Nephron progenitor cell (in vitro differentiated cells): ENCODE measurements at regions not wholly inside any gene's neighbourhood (a gene's known extent, or its start where the extent isn't known, plus 50 kb on each side); places are given as distances from the start of the nearest gene placed in this dataset.
"Not testable (repeated sequence)": the region's sequence is repeated elsewhere in the genome, so short reads cannot be mapped to it uniquely, and the experiment has no call there.

ENCODE experiments used
- DNase-seq: peaks from one replicate; pipeline ENCODE4 v3.0.0; 2021
- H3K27ac Mint-ChIP-seq: 2 replicates; pipeline ENCODE4 v1.8.0; 2021; ENCODE audit warnings: mild to moderate bottlenecking, moderate library complexity, mixed read lengths
- H3K27me3 Mint-ChIP-seq: 2 replicates; pipeline ENCODE4 v1.8.0; 2021; ENCODE audit warnings: mild to moderate bottlenecking, low read depth, mixed read lengths; ENCODE audit not compliant: poor library complexity
- H3K36me3 Mint-ChIP-seq: 2 replicates; pipeline ENCODE4 v1.8.0; 2021; ENCODE audit warnings: low read depth, mixed read lengths
- H3K4me1 Mint-ChIP-seq: 2 replicates; pipeline ENCODE4 v1.8.0; 2021; ENCODE audit warnings: mixed read lengths
- H3K4me3 Mint-ChIP-seq: 2 replicates; pipeline ENCODE4 v1.8.0; 2021; ENCODE audit warnings: mild to moderate bottlenecking, moderate library complexity, mixed read lengths
- H3K9me3 Mint-ChIP-seq: 2 replicates; pipeline ENCODE4 v1.8.0; 2021; ENCODE audit warnings: mild to moderate bottlenecking, moderate library complexity, mixed read lengths
- CTCF ChIP-seq: fragments of 200-600 bp; sonication (generic); IDR thresholded peaks from 2 replicates; pipeline ENCODE4 v1.5.0; 2021; ENCODE audit warnings: antibody characterized with exemption

DNA sequence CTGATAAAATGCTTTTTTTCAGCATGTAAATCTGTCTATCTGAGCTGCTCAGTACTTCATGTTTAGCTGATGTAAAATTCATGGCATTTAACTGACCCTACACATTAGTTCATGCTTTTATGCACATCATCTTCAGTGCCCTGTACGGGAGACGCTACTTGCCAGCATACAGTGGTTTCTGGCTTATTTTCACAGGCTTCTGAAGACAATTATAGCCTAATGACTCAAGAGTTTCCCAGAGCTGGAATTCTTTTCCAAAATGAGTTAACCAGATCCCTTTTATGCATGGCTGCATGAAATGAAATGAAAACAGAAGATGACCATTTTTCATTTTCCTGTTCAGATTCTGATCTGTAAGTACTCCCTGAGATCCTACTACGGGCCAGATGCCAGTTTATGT lies 1061.5 kb downstream of the ROBO2 start:
- no peaks in the 10 kb centered on the region for H3K9me3 Mint-ChIP-seq
- no peak for DNase-seq
- no peak overlapping the region for H3K4me3 Mint-ChIP-seq
- no peak overlapping the region for H3K27ac Mint-ChIP-seq
- no peaks in the 10 kb centered on the region for H3K4me1 Mint-ChIP-seq
- H3K36me3 Mint-ChIP-seq, result no peaks in the 10 kb centered on the region
- no peak for TF ChIP-seq CTCF
- H3K27me3 Mint-ChIP-seq, result no peaks in the 10 kb centered on the region

GRCh38 chr3:78108269-78108961 lies 1068.5 kb downstream of the ROBO2 start:
- not testable (repeated sequence) for H3K36me3 Mint-ChIP-seq, DNase-seq, H3K4me3 Mint-ChIP-seq, H3K27me3 Mint-ChIP-seq
- peak overlapping the region; percentile 61 for H3K27ac Mint-ChIP-seq
- H3K4me1 Mint-ChIP-seq, result peaks cover 43% of the 10 kb centered on the region
- H3K9me3 Mint-ChIP-seq, result peaks cover 17% of the 10 kb centered on the region

DNA sequence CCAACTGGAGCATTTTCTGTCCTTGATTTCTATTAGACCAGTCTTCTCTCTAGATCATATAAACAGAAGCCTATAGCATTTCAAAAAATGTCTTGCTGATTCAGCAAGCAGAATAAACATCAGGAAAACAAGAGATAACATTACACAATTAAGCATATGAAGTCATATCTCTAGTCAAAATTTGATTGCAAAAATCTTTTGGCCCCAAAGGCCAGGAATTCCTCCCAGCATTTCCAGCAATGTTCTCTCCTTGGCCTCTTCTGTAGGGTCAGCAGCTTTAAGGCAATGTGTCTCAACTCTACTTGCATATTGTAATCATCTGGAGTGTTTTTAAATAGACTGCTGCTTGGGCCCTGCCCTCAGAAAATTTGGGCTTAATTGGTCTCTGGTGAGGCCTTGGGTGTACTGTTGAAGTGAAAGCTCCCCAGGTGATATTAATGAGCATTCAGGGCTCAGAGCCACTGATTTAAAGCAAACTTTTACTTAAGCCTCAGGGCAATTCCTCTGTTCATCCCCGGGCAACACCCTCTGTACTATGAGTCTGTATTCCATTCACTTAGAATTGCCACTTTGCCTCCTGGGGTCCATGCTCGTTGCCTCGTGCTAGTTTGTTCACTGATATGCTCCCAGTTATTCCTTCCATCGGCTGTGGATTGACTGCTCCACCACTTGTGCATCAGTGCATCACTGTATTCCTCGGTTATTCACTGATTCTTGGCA lies 1072.6 kb downstream of the ROBO2 start:
- no peak for DNase-seq
- Mint-ChIP-seq H3K27me3 (no peaks in the 10 kb centered on the region), H3K27ac (no peak overlapping the region)

DNA sequence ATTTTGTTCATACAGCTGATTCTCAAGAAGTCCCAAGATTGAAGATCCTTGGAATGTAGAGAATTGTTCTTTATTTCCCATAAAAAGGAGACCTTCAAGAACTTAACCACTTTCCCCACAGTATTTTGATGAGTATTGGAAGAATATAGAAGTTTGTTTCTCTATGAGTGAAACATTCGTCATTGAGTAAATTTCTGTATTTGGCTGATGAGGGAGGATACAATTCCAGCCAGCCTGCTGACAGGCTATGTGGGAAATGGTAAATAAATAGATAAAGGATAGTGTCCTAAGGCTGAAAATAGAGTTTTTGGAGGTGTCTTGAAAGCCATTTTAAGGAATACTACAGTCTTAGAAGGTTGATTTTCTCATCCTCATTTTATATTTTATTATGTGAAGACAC lies 1076.1 kb downstream of the ROBO2 start:
- Mint-ChIP-seq H3K4me1 (peaks cover 33% of the 10 kb centered on the region), H3K27ac (no peak overlapping the region), H3K9me3 (no peaks in the 10 kb centered on the region), H3K4me3 (no peak overlapping the region), H3K36me3 (no peaks in the 10 kb centered on the region), H3K27me3 (no peaks in the 10 kb centered on the region)
- TF ChIP-seq CTCF, result no peak
- DNase-seq, result no peak

More for the DNA sequence above, 1072.6 kb downstream of the ROBO2 start:
- no peak for TF ChIP-seq CTCF
- no peak overlapping the region for H3K4me3 Mint-ChIP-seq
- peaks cover 54% of the 10 kb centered on the region for H3K4me1 Mint-ChIP-seq
- peaks cover 17% of the 10 kb centered on the region for H3K9me3 Mint-ChIP-seq
- no peaks in the 10 kb centered on the region for H3K36me3 Mint-ChIP-seq

GRCh38 chr3:78116874-78117273 lies 1077.0 kb downstream of the ROBO2 start:
- Mint-ChIP-seq H3K9me3 (no peaks in the 10 kb centered on the region), H3K4me3 (no peak overlapping the region), H3K27me3 (no peaks in the 10 kb centered on the region), H3K27ac (no peak overlapping the region), H3K4me1 (peaks cover 25% of the 10 kb centered on the region), H3K36me3 (no peaks in the 10 kb centered on the region)
- DNase-seq, result no peak
- TF ChIP-seq CTCF, result no peak

DNA sequence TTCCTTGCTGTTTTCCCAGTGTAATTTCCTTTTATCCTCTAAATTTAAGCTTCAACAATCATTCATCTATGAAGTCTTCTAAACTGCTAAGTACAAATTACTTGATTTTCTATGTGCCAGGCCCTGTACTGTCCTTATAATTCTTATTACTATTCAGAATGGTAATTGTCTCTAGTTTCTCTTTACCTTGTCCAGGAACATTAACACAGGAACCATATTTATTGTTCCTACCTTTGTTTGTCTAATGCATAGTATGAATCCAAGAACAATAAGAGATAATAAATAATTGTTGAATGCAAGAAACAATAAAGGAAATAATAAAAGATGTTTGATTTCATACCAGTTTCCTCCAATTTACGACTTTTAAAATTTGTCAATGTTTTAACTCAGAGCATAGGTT lies 1083.2 kb downstream of the ROBO2 start:
- Mint-ChIP-seq H3K27me3 (no peaks in the 10 kb centered on the region), H3K36me3 (no peaks in the 10 kb centered on the region), H3K4me3 (no peak overlapping the region), H3K9me3 (peaks cover 11% of the 10 kb centered on the region), H3K27ac (no peak overlapping the region), H3K4me1 (no peaks in the 10 kb centered on the region)
- no peak for TF ChIP-seq CTCF
- DNase-seq, result no peak
